ENCODE measurements at regions not wholly inside any gene's neighbourhood (a gene's known extent, or its start where the extent isn't known, plus 50 kb on each side); places are given as distances from the start of the nearest gene placed in this dataset.

DNA sequence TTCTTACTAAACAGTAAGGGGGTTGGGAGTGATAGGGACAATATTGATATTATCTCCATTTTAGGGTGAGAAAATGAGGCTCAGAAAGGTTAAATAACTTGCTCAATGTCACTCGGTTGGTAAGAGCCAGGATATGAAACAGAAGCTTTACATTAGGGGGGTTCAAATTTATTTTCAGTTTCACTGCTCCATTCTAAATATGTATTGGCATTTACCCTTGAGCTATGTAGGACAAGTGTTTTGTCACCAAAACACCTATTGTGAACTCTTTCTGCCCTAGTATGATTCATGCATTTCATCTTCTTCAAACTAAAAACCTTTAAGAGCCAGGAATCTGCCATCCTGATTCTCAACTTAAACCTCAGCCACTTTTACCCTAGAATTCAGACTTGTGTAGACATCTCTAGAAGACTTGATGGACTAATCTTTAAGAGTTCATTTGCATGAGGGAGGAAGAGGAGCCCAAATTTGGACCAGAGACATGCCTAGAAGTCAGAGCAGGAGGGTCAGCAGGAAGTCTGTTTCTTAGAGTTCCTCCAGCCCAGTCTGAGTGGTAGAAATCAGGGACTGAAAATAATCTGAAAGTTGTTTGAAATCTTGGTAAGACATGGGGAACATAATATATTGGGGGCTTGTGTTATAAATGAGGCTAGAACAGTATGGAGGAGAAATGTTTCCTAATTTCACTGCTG, 129.4 kb upstream of the ATP5MC3 start:
- no peak for TF ChIP-seq EZH2 (IDR thresholded peaks at IDR 0.05; ENCODE audit: insufficient read depth, low read length)
- TF ChIP-seq, protein P1, sequence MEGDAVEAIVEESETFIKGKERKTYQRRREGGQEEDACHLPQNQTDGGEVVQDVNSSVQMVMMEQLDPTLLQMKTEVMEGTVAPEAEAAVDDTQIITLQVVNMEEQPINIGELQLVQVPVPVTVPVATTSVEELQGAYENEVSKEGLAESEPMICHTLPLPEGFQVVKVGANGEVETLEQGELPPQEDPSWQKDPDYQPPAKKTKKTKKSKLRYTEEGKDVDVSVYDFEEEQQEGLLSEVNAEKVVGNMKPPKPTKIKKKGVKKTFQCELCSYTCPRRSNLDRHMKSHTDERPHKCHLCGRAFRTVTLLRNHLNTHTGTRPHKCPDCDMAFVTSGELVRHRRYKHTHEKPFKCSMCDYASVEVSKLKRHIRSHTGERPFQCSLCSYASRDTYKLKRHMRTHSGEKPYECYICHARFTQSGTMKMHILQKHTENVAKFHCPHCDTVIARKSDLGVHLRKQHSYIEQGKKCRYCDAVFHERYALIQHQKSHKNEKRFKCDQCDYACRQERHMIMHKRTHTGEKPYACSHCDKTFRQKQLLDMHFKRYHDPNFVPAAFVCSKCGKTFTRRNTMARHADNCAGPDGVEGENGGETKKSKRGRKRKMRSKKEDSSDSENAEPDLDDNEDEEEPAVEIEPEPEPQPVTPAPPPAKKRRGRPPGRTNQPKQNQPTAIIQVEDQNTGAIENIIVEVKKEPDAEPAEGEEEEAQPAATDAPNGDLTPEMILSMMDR (IDR thresholded peaks at IDR 0.05; ENCODE audit: insufficient read depth, low read depth, low read length): no peak
